ENCODE measurements at regions not wholly inside any gene's neighbourhood (a gene's known extent, or its start where the extent isn't known, plus 50 kb on each side); places are given as distances from the start of the nearest gene placed in this dataset.

DNA sequence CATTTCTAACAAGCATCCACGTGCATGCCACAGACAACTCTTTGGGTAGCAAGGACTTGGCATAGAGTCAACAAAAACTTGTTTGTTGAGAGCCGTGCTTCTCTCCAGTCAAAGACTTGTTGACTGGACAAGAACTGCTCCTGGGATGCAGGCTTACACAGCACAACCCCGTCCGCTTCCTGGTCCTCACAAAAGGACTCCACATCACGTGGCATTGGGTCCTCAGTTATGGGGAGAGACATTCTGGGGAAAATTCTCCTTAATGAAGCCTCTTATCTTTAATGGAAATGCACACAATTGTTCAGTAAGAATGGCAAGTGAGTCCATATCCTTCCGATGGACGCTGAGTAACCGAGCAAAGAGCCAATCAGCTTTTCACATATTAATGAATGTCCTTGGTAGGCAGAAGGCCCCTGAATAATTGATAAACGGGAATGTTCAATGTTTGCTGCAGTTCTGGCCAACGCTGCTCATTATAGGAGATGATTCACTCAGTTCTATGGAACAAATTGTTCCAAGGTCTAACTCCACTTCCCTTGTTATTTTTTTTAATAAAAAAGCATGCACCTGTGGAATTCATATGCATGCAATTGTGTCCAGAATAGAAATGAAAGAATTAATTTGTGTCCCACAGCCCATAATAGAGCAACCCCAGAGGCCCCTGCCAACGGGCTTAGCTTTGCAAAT lies 97.0 kb upstream of the ZNF366 start:
- Histone ChIP-seq H3K36me3 (no peaks in the 10 kb centered on the region), H3K4me3 (no peak overlapping the region), H3K27me3 (no peaks in the 10 kb centered on the region), H3K27ac (no peak overlapping the region), H3K9me3 (ENCODE audit: low read depth) (no peaks in the 10 kb centered on the region), H3K4me1 (ENCODE audit: low read depth) (no peaks in the 10 kb centered on the region)
- no peak for TF ChIP-seq CTCF (IDR thresholded peaks at IDR 0.05; ENCODE audit: low read depth, low read length)
- peak in 1 of 2 donors; percentile 47 for DNase-seq (ENCODE audit: low read depth in 1 of 2, low spot score in 1 of 2)

- no peak overlapping the region for H3K27ac ChIP-seq
- H3K4me1 ChIP-seq (ENCODE audit: low read depth): peaks cover under 1% of the 10 kb centered on the region
- H3K27me3 ChIP-seq: no peaks in the 10 kb centered on the region
- no peak for TF ChIP-seq CTCF (IDR thresholded peaks at IDR 0.05; ENCODE audit: low read depth, low read length)
- no peaks in the 10 kb centered on the region for H3K36me3 ChIP-seq
- no peak for DNase-seq (ENCODE audit: low read depth in 1 of 2, low spot score in 1 of 2)
- no peak overlapping the region for H3K4me3 ChIP-seq
- H3K9me3 ChIP-seq (ENCODE audit: low read depth): no peaks in the 10 kb centered on the region
Measured at GRCh38 chr5:72602696-72603685, 95.8 kb upstream of the ZNF366 start.

GRCh38 chr5:72601861-72602260 lies 94.7 kb upstream of the ZNF366 start:
- Histone ChIP-seq H3K27me3 (no peaks in the 10 kb centered on the region), H3K27ac (no peak overlapping the region), H3K4me3 (no peak overlapping the region), H3K4me1 (ENCODE audit: low read depth) (peaks cover 12% of the 10 kb centered on the region), H3K36me3 (no peaks in the 10 kb centered on the region), H3K9me3 (ENCODE audit: low read depth) (no peaks in the 10 kb centered on the region)
- no peak for TF ChIP-seq CTCF (IDR thresholded peaks at IDR 0.05; ENCODE audit: low read depth, low read length)
- DNase-seq (ENCODE audit: low read depth in 1 of 2, low spot score in 1 of 2): no peak

DNA sequence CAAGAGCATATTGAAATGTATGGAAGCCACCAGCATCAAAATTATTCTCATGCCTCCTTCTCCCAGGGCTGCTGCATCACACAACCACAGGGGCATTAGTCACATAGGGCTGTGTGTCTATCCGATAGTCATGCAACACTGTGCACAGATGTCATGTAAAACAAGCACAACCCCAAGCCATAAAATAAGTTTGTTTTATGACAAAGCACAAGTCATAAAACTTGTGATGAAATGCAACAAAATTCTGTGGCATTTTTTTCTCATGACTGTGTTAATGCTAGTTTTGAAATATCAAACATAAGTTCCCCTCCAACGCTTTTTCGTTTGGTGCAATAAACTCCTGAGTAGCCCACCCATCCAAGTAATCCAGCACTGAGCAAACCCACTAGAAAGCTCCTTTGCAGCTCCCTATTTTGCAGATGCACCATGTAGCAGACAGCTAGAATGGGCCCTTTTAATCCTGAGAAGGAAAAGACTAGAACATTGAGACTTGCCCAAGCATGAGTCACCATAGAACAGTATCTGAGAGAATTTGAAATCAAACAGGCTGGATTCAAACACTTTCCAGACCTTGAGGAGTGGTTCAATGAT lies 93.3 kb upstream of the ZNF366 start:
- peak in 1 of 2 donors; percentile 65 for DNase-seq (ENCODE audit: low read depth in 1 of 2, low spot score in 1 of 2)
- TF ChIP-seq CTCF (IDR thresholded peaks at IDR 0.05; ENCODE audit: low read depth, low read length): no peak
- Histone ChIP-seq H3K4me1 (ENCODE audit: low read depth) (peaks cover 14% of the 10 kb centered on the region), H3K36me3 (no peaks in the 10 kb centered on the region), H3K4me3 (no peak overlapping the region), H3K27me3 (no peaks in the 10 kb centered on the region), H3K9me3 (ENCODE audit: low read depth) (no peaks in the 10 kb centered on the region), H3K27ac (no peak overlapping the region)

DNA sequence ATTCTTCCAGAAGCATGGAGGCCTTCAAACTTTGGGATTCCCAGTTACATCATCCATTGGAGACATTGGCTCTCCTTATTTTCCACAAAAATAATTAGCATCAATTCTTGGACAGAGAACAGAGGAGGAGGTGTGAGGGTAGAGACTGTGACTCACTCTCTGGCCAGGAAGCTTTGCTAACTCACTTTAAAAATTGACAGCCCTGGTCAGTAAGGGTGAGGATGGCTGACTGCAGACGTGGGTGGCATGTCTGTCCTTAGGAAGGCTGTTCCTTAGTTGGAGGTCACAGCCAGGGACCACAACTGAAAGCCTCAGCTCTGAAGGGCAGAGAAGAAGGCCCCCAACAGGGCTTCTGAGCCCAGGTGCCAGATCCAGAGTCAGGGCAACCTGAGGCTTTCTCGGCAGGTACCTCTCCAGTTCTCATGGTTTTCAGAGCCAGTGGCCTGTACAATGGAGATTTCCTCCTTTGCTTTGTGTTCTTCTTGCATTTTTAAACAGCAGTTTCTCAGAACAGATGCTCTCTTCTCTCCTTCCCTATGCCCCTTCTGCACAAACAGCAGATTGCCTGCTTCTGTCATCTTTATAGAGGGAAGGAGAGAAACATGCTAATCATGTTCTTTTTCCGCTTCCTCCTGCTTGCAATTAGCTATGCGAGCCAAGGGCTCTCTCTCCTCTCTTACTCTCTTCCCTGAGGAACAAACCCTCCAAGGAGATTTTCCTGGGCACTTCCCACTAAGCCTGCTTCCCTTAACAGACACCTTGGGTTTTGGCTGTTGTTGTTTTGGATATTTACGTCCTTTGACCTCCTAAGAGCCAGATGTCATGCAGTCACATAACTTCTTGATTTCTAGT lies 92.5 kb upstream of the ZNF366 start:
- no peak for TF ChIP-seq CTCF (IDR thresholded peaks at IDR 0.05; ENCODE audit: low read depth, low read length)
- no peaks in the 10 kb centered on the region for H3K36me3 ChIP-seq
- H3K27ac ChIP-seq: no peak overlapping the region
- no peak overlapping the region for H3K4me3 ChIP-seq
- DNase-seq (ENCODE audit: low read depth in 1 of 2, low spot score in 1 of 2): peak in 1 of 2 donors; percentile 34
- peaks cover 14% of the 10 kb centered on the region for H3K4me1 ChIP-seq (ENCODE audit: low read depth)
- no peaks in the 10 kb centered on the region for H3K27me3 ChIP-seq
- H3K9me3 ChIP-seq (ENCODE audit: low read depth): no peaks in the 10 kb centered on the region

All from cardiac muscle cell (in vitro differentiated cells and primary cell).